ENCODE measurements at regions not wholly inside any gene's neighbourhood (a gene's known extent, or its start where the extent isn't known, plus 50 kb on each side); places are given as distances from the start of the nearest gene placed in this dataset.

DNA sequence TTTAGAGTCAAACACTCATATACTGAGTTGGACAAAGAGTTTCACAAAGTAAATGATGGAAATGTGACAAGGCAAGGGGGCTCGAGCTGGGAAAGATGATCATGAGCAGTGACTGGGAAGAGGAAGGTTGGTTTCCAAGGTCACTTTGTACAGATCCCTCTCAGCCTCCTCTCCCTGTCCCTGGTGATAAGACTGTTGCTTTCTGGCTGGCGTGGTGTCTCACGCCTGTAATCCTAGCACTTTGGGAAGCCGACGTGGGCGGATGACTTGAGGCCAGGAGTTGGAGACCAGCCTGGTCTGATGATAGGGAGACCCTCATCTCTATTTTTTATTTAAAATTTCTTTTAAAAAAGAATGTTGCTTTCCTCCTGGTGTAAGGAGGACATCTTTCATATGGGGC is 65.4 kb upstream of the CALM2 start:
- no peak for TF ChIP-seq CTCF (IDR thresholded peaks at IDR 0.05; ENCODE audit: control insufficient read depth, insufficient read depth, low read depth, low read length, missing control alignments)
- DNase-seq (ENCODE audit: low read depth) = no peak
- H3K4me3 ChIP-seq (ENCODE audit: control insufficient read depth, low read depth, low read length) = no peak overlapping the region

DNA sequence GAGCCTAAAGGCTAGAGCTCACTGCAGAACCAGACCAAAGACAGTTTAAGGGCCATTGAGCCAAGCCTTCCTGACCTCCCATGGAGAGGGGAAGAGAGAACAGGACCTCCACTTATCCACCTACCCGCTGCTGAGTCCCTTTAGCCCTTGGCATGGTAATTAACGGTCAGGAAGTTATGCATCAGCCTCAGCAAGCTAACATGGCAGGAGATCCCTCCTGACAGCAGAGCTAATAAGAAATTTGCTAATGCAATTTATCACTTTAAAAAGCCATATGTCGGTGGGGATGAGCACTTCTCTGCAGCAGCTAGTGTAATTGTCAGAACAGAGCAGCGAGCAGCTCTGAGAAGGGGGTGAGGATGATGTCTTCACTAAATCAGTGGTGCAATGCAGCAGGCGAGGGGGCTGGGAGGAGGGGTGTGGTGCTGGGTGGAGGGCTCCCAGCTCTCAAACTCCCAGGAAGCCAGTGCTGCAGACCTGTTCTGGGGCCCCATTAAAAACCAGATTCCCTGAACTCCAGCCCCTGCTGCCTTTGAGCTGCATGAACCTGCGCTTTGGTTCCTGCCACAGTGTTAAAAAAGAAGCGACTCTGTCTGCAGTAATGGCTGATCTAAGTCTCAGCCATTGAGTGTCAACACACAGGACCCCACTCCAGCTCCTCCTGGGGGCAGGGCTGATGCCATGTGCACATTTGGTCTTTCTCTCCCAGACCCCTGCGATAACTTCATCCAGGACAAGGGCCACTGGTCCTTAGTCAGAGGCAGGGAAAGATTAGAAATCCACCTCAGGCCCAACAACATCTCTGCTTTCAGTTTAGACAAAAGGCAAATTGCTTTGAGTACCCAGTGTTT is 63.0 kb upstream of the CALM2 start:
- H3K4me3 ChIP-seq (ENCODE audit: control insufficient read depth, low read depth, low read length) = no peak overlapping the region
- DNase-seq (ENCODE audit: low read depth) = no peak
- TF ChIP-seq CTCF (IDR thresholded peaks at IDR 0.05; ENCODE audit: control insufficient read depth, insufficient read depth, low read depth, low read length, missing control alignments) = no peak

GRCh38 chr2:47238638-47239037 is 62.3 kb upstream of the CALM2 start:
- DNase-seq (ENCODE audit: low read depth) = no peak
- no peak overlapping the region for H3K4me3 ChIP-seq (ENCODE audit: control insufficient read depth, low read depth, low read length)
- no peak for TF ChIP-seq CTCF (IDR thresholded peaks at IDR 0.05; ENCODE audit: control insufficient read depth, insufficient read depth, low read depth, low read length, missing control alignments)

DNA sequence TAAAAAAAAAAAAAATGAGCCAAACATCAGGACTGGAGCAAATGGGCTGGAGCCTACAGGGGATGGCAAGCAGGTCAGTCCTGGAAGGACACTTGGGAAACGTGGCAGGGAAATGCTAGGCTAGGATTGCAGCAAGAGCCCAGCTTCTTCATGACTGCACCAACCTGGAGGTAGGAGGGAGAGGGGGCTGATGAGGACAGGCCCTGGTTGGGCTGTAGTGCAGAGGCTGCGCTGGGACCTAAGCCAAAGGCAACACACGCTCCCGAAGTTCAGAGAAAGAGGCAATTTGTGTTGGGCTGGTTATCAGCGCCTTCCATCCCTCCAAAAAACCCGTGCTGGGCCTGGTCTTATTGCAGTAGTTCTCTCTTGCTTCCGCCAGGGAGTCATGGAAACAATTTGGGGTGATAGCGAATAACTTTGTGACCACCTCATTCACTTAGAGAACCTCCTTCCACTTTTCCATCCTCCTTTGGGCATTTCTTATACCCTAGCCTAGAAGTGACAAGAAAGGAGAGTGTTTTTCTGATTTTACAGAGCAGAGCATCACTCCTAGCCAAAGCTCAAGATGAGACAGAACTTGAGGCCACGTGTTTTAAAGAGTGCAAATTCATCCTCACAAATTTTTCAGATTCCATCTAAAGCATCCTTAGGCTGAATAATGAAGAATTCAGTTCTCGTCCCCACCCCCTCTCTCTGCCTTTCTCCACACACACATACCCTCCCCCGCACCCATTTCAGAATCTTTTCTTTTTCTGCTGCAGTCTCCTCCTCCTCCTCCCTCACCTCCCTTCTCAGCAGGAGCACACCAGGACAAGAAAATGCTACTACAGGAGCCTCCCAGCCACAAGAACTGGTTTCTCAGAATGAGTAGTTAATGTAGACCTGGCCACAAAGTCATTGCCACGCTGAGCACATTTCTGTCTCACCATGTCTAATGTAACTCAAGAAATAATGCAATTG is 61.3 kb upstream of the CALM2 start:
- DNase-seq (ENCODE audit: low read depth) = no peak

DNA sequence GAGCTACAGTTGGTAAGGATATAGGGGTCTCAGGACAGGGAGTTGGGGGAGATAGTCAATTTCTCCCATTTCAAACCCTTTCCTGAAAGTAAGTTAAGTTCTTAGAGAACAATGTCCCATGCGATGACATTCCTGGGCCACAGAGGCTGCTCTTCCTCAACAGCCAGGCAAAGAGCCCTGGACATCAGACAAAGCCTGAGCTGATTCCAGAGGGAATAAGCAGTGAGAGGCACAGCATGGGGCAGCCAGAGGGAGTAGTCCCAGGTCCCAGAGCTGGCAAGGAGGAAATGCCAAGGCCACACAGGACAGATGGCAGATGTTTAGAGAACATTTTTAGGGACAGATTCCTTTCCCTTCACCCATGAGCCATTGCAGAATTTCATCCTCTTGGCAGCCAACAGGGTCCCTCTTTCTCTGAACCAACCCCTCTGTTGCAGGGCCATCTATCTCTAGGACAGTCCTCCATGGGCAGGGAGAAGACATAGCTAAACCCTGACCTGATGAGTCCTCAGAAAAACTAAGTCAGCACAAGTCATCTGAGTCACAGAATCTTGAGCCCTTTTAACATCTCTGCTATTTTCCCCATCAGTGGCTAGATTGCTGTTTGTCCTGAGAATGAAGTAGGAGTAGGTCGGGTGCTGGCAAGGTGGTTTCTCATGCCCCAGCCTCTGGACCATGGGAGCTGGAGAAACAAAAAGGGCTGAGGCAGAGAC is 60.3 kb upstream of the CALM2 start:
- no peak for DNase-seq (ENCODE audit: low read depth)
- H3K4me3 ChIP-seq (ENCODE audit: control insufficient read depth, low read depth, low read length) = no peak overlapping the region
- TF ChIP-seq CTCF (IDR thresholded peaks at IDR 0.05; ENCODE audit: control insufficient read depth, insufficient read depth, low read depth, low read length, missing control alignments) = no peak

More for the DNA sequence above, 61.3 kb upstream of the CALM2 start:
- TF ChIP-seq CTCF (IDR thresholded peaks at IDR 0.05; ENCODE audit: control insufficient read depth, insufficient read depth, low read depth, low read length, missing control alignments) = no peak
- H3K4me3 ChIP-seq (ENCODE audit: control insufficient read depth, low read depth, low read length) = no peak overlapping the region

DNA sequence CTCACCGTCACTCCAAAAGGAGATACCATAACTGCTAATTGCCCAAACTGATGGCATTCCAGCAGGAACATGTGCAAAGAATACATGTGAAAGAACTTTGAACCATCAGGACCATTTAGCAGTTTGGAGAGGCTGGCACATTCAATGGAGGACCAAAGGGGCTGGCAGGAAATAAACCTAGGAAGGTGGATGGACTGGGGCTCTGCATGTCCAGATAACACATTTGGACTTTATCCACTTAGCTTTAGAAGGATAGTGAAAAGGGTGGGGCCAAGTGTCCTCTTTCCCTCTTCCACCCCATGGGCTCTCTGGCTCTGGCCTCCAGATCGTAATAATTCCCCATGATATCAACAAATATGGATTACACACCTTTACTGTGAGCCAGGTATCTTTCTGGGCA is 58.8 kb upstream of the CALM2 start:
- no peak for DNase-seq (ENCODE audit: low read depth)
- no peak overlapping the region for H3K4me3 ChIP-seq (ENCODE audit: control insufficient read depth, low read depth, low read length)
- TF ChIP-seq CTCF (IDR thresholded peaks at IDR 0.05; ENCODE audit: control insufficient read depth, insufficient read depth, low read depth, low read length, missing control alignments) = no peak

All from AG09309 (cell line).